ENCODE measurements at regions not wholly inside any gene's neighbourhood (a gene's known extent, or its start where the extent isn't known, plus 50 kb on each side); places are given as distances from the start of the nearest gene placed in this dataset.

- no peak for DNase-seq
Measured at GRCh38 chr6:100267721-100268123, 197.0 kb downstream of the SIM1 start.

GRCh38 chr6:100266494-100267401 lies 198.0 kb downstream of the SIM1 start:
- DNase-seq: no peak

- no peak for DNase-seq
Measured at GRCh38 chr6:100262086-100262485, 202.6 kb downstream of the SIM1 start.

- DNase-seq: no peak
Measured at GRCh38 chr6:100261486-100261885, 203.2 kb downstream of the SIM1 start.

GRCh38 chr6:100260584-100260983 lies 204.1 kb downstream of the SIM1 start:
- no peak for DNase-seq

- DNase-seq: no peak
Measured at GRCh38 chr6:100259865-100260264, 204.9 kb downstream of the SIM1 start.

- DNase-seq: no peak
Measured at GRCh38 chr6:100258752-100259151, 206.0 kb downstream of the SIM1 start.

- no peak for DNase-seq
Measured at GRCh38 chr6:100257793-100258395, 206.8 kb downstream of the SIM1 start.

- no peak for DNase-seq
Measured at GRCh38 chr6:100255701-100256100, 209.0 kb downstream of the SIM1 start.

- DNase-seq: no peak
Measured at GRCh38 chr6:100247123-100247522, 217.6 kb downstream of the SIM1 start.

- DNase-seq: no peak
Measured at GRCh38 chr6:100246206-100246605, 218.5 kb downstream of the SIM1 start.

- DNase-seq: no peak
Measured at GRCh38 chr6:100240798-100241197, 223.9 kb downstream of the SIM1 start.

GRCh38 chr6:100237821-100238220 lies 226.9 kb downstream of the SIM1 start:
- DNase-seq: no peak

GRCh38 chr6:100236389-100236788 lies 228.3 kb downstream of the SIM1 start:
- no peak for DNase-seq

- DNase-seq: no peak
Measured at GRCh38 chr6:100235631-100236030, 229.1 kb downstream of the SIM1 start.

- no peak for DNase-seq
Measured at GRCh38 chr6:100234625-100235024, 230.1 kb downstream of the SIM1 start.

- no peak for DNase-seq
Measured at GRCh38 chr6:100232781-100233573, 231.7 kb downstream of the SIM1 start.

GRCh38 chr6:100230953-100231316 lies 233.8 kb downstream of the SIM1 start:
- no peak for DNase-seq

GRCh38 chr6:100230115-100230952 lies 234.4 kb downstream of the SIM1 start:
- DNase-seq: no peak

GRCh38 chr6:100229512-100229911 lies 235.2 kb downstream of the SIM1 start:
- DNase-seq: no peak

- DNase-seq: peak; percentile 22
Measured at GRCh38 chr6:100228834-100229441, 234.9 kb upstream of the MCHR2 start.

- DNase-seq: no peak
Measured at GRCh38 chr6:100228437-100228833, 234.4 kb upstream of the MCHR2 start.

Measured in activated CD8-positive, alpha-beta memory T cell treated with anti-CD3 and anti-CD28 coated beads, Interleukin-2, amount 50 U/mL, for 4 hours (primary cell).